GM23248 (cell line): ENCODE measurements at regions not wholly inside any gene's neighbourhood (a gene's known extent, or its start where the extent isn't known, plus 50 kb on each side); places are given as distances from the start of the nearest gene placed in this dataset.

ENCODE experiments used
- EZH2 ChIP-seq: fragments of 200-600 bp; sonication (generic); IDR thresholded peaks from 2 replicates; pipeline ENCODE4 v1.6.1; 2018; ENCODE audit warnings: antibody characterized with exemption, mild to moderate bottlenecking; ENCODE audit not compliant: insufficient read depth, poor library complexity, severe bottlenecking
- EZH2phosphoT487 ChIP-seq: fragments of 200-600 bp; sonication (generic); IDR thresholded peaks from 2 replicates; pipeline ENCODE4 v1.6.1; 2018; ENCODE audit warnings: antibody characterized with exemption, moderate library complexity, mild to moderate bottlenecking, low read depth; ENCODE audit not compliant: insufficient read depth

GRCh38 chr2:30346471-30347169 is 100.4 kb upstream of the LCLAT1 start:
- TF ChIP-seq EZH2: no peak
- TF ChIP-seq EZH2phosphoT487: no peak
